ENCODE measurements at regions not wholly inside any gene's neighbourhood (a gene's known extent, or its start where the extent isn't known, plus 50 kb on each side); places are given as distances from the start of the nearest gene placed in this dataset.

DNA sequence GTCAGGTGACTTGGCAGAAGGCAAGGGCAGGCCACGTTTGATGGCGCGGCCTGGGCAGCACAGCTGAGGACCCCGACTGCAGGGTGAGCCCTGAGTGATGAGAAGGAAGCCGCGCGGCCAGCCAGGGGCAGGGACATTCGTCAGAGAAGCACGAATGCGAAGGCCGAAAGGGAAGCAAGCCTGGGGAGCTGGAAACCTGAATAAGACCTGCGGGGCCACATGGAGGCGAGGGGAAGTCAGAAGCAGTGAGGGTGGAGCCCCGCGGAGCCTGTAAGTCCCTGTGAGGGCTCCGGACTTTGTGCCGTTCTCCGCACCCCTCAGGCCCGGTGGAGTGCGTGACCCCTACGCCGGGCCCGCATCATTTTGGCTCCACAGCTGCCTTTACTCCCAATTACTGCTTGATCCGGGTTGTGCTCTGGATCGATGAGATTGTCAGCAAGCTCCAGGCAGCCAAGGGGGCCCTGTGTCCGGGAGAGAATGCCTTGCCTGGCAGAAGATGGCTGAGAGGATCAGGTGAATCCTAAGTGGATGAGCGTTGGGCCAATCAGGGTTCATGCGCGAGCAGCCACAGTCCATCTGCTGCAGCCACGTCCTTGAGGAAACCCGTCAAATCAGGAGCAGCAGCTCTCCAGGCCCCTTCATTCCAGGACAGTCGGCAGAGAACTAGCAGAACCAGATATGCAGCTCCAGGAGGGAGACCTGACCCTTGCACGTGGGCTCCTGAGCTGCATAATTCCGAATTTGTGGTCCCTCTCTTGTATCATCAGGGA, 293.3 kb upstream of the SHH start:
- Histone ChIP-seq H3K4me3 (ENCODE audit: low read length) (no peak overlapping the region), H3K4me1 (ENCODE audit: control insufficient read depth, insufficient read depth, low read length) (no peaks in the 10 kb centered on the region), H3K36me3 (ENCODE audit: control insufficient read depth, insufficient read depth, low read length) (no peaks in the 10 kb centered on the region), H3K27me3 (ENCODE audit: control insufficient read depth, insufficient read depth, low read length) (no peaks in the 10 kb centered on the region), H3K27ac (ENCODE audit: low read length) (no peak overlapping the region), H3K9me3 (replicated peaks; ENCODE audit: control insufficient read depth, low read depth, low read length) (no peaks in the 10 kb centered on the region)
- 76% methylated on average over 31 of the region's 34 CpGs for WGBS (ENCODE audit: insufficient coverage)
- no peak for DNase-seq

DNA sequence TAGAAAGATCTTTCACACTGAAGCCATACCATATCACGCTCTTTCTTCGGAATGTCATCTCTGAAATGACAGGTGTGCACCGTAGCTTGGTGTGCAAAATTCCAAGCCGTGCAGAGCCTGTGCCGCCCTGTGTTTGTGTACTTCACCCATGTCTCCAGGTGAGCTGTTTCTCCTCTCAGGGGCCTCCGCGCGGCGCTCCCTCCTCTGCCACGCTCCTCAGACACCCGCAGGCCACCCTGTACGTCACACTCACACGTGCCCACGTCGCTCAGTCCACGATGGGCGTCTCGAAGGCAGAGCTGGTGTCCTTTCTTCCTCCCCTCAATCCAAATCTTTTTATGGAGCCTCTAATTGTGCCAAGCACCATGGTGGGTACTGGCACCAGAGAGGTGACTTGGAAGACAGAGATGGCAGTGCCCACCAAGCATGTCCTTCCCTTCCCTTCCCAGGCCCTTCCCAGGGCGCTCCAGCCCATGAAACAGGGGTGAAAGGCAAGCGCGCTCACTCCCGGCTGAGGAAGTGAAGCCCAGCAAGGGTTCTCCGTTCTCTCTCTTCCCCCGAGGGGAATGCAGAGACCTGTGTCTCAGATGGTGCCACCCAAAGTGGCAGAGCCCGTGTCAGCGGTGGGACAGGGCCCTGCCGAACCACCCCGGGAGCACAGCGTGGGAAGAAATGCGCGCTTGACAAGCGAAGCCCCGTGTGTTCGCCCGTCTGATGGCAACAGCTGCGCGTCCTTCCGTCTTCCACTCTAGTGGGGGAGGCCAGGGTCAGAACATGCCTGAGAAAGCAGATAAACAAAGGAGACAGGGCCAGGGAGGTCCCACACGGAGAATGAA, 292.5 kb upstream of the SHH start:
- Histone ChIP-seq H3K27ac (ENCODE audit: low read length) (no peak overlapping the region), H3K4me3 (ENCODE audit: low read length) (no peak overlapping the region), H3K36me3 (ENCODE audit: control insufficient read depth, insufficient read depth, low read length) (no peaks in the 10 kb centered on the region), H3K27me3 (ENCODE audit: control insufficient read depth, insufficient read depth, low read length) (no peaks in the 10 kb centered on the region), H3K4me1 (ENCODE audit: control insufficient read depth, insufficient read depth, low read length) (no peaks in the 10 kb centered on the region), H3K9me3 (replicated peaks; ENCODE audit: control insufficient read depth, low read depth, low read length) (no peaks in the 10 kb centered on the region)
- WGBS (ENCODE audit: insufficient coverage) = 88% methylated on average over 33 of the region's 39 CpGs
- no peak for DNase-seq

DNA sequence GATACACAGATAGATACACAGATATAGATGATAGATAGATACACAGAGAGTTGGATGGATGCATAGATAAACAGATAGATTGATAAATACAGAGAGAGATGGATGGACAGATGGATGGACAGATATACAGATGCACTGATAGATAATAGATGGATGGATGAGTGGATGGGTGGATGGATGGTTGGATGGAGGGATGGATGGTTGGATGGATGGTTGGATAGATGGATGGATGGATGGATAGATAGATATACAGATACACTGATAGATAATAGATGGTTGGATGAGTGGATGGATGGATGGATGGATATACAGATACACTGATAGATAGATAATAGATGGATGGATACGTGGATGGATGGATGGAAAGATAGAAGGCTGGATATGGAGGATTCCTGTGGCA, 290.0 kb upstream of the SHH start:
- Histone ChIP-seq H3K27ac (ENCODE audit: low read length) (no peak overlapping the region), H3K9me3 (replicated peaks; ENCODE audit: control insufficient read depth, low read depth, low read length) (no peaks in the 10 kb centered on the region), H3K4me1 (ENCODE audit: control insufficient read depth, insufficient read depth, low read length) (no peaks in the 10 kb centered on the region), H3K27me3 (ENCODE audit: control insufficient read depth, insufficient read depth, low read length) (peaks cover 1% of the 10 kb centered on the region), H3K4me3 (ENCODE audit: low read length) (no peak overlapping the region), H3K36me3 (ENCODE audit: control insufficient read depth, insufficient read depth, low read length) (no peaks in the 10 kb centered on the region)
- no peak for DNase-seq
- WGBS (ENCODE audit: insufficient coverage) = 60% methylated on average over 1 of the region's 1 CpG

DNA sequence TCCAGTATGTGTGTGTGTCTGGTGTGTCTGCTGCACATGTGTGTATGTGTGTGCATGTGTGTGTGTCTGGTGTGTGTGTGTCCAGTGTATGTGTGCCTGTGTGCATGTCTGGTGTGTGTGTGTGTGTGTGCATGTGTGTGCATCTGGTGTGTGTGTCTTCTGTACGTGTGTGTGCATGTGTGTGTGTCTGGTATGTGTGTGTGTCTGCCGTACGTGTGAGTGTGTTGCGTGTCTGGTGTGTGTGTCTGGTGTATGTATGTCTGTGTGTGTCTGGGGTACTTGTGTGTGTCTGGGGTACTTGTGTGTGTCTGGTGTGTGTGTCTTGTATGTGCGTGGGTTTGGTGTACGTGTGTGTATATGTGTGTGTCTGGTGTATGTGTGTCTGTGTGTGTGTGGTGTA, 289.1 kb upstream of the SHH start:
- no peaks in the 10 kb centered on the region for H3K4me1 ChIP-seq (ENCODE audit: control insufficient read depth, insufficient read depth, low read length)
- peaks cover 3% of the 10 kb centered on the region for H3K27me3 ChIP-seq (ENCODE audit: control insufficient read depth, insufficient read depth, low read length)
- 91% methylated on average over 6 of the region's 6 CpGs for WGBS (ENCODE audit: insufficient coverage)

DNA sequence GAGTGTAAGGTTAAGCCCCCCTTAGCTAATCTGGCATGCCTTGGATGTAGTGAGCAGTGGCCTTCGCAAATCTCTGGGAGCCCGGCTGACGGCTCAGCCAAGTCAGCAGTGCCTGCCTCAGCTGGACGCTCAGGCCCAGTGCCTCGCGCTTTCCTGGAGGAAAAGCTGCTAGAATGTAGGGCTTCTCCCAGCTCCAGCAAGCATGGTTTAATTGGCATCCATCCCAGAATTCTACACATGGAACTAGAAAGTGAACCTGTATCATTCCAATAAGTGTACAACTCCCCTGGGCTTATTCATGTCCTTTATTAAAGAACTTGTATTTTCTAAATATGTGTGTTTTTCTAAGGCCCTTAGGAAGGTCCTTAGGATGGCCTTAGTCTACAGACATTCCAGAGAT, 287.8 kb upstream of the SHH start:
- DNase-seq = peak; percentile 30
- Histone ChIP-seq H3K4me1 (ENCODE audit: control insufficient read depth, insufficient read depth, low read length) (no peaks in the 10 kb centered on the region), H3K4me3 (ENCODE audit: low read length) (no peak overlapping the region), H3K36me3 (ENCODE audit: control insufficient read depth, insufficient read depth, low read length) (no peaks in the 10 kb centered on the region), H3K27me3 (ENCODE audit: control insufficient read depth, insufficient read depth, low read length) (peaks cover 3% of the 10 kb centered on the region), H3K9me3 (replicated peaks; ENCODE audit: control insufficient read depth, low read depth, low read length) (no peaks in the 10 kb centered on the region), H3K27ac (ENCODE audit: low read length) (no peak overlapping the region)
- WGBS (ENCODE audit: insufficient coverage) = 6% methylated on average over 5 of the region's 6 CpGs

More for the DNA sequence above, 289.1 kb upstream of the SHH start:
- H3K9me3 ChIP-seq (replicated peaks; ENCODE audit: control insufficient read depth, low read depth, low read length) = no peaks in the 10 kb centered on the region
- H3K27ac ChIP-seq (ENCODE audit: low read length) = no peak overlapping the region
- no peaks in the 10 kb centered on the region for H3K36me3 ChIP-seq (ENCODE audit: control insufficient read depth, insufficient read depth, low read length)
- no peak overlapping the region for H3K4me3 ChIP-seq (ENCODE audit: low read length)
- no peak for DNase-seq

DNA sequence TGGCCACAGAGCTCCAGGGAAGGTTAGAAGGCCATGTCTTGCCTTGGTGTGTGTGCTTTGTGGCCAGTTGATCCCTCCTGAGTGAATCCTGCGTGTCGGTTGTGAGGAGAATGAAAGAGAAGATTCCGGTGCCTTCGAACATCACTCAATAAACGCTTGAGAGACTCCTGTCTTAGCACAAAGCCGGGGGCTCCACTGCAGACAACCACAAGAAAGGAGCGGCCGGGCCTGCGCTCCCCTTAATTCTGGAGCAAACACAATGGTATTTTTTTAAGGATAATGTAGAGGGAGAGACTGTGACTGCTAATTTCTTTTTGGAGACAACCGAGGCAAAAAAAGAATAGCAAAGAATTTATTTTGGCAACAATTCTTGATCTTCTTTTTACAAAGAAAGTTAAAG, 286.8 kb upstream of the SHH start:
- peaks cover 3% of the 10 kb centered on the region for H3K27me3 ChIP-seq (ENCODE audit: control insufficient read depth, insufficient read depth, low read length)
- DNase-seq = no peak
- H3K9me3 ChIP-seq (replicated peaks; ENCODE audit: control insufficient read depth, low read depth, low read length) = no peaks in the 10 kb centered on the region
- H3K4me3 ChIP-seq (ENCODE audit: low read length) = no peak overlapping the region
- H3K36me3 ChIP-seq (ENCODE audit: control insufficient read depth, insufficient read depth, low read length) = no peaks in the 10 kb centered on the region
- WGBS (ENCODE audit: insufficient coverage) = 81% methylated on average over 7 of the region's 10 CpGs
- H3K27ac ChIP-seq (ENCODE audit: low read length) = no peak overlapping the region
- H3K4me1 ChIP-seq (ENCODE audit: control insufficient read depth, insufficient read depth, low read length) = no peaks in the 10 kb centered on the region

DNA sequence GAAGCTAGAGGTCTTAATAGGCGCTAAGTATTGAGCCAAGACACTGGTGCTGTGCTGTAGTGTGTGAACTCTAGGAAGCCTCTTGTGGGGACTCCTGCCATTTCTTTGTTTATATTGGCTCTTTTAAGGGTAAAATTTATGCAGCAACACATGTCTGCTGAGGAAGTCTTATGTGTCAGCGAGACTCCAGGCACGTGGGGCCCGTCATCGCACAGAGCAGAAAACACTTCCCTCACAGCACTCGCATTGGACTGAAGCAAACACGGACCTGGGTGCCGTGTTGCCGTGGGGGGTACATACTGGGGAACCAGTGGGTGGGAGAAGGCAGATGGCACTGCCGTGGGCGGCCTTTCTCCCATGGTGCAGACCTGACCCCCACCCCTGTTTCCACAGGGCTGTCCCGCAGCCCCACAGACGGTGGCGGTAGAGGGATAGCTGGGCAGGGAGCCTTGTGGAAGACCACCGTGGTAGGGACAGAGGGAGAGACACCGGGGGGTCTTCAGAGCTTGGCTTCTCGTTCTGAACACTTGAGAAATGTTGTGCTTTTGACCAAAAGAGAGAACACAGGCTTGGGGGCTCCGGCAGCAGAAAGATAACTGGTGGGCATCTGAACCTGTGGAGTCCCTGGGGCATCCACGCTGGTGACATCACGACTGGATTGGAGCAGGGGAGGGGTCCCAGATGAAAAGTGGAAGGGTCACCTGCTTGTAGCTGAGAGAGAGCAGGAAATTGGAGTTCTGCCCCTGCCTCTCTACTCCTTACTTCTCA, 284.7 kb upstream of the SHH start:
- H3K4me1 ChIP-seq (ENCODE audit: control insufficient read depth, insufficient read depth, low read length) = no peaks in the 10 kb centered on the region
- no peaks in the 10 kb centered on the region for H3K36me3 ChIP-seq (ENCODE audit: control insufficient read depth, insufficient read depth, low read length)
- H3K27me3 ChIP-seq (ENCODE audit: control insufficient read depth, insufficient read depth, low read length) = peaks cover 3% of the 10 kb centered on the region
- H3K4me3 ChIP-seq (ENCODE audit: low read length) = no peak overlapping the region
- H3K9me3 ChIP-seq (replicated peaks; ENCODE audit: control insufficient read depth, low read depth, low read length) = no peaks in the 10 kb centered on the region
- no peak overlapping the region for H3K27ac ChIP-seq (ENCODE audit: low read length)
- WGBS (ENCODE audit: insufficient coverage) = 73% methylated on average over 10 of the region's 20 CpGs
- peak; percentile 25 for DNase-seq

DNA sequence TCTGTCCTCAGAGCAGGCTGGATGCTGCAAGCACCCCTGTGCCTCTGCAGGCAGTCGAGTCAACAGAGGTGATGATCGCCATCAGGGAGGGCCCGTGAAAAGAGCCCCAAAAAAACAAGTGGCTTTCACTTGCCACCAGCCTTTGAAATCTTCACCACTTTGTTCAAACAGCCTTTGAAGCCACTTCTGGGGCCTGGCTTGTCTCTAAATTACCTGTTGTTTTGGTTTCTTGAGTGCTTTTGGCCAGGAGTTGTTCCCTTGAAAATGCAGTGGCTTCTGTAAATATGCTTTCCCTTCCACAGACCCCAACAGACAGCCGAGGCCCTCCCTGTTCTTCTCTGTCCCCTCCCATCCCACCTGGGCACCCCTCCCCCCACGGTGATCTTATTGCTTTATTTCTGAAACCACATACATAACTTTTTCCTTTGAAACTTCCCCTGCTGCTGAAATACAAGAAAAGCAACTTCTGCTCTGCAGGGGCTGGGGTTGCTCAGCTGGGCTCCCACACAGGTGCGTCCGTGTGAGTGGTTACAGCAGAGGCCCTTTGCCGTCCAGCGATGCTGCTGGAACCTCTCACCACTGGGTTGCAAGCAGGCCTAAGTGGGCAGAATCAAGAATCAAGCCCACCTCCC, 283.8 kb upstream of the SHH start:
- no peak overlapping the region for H3K4me3 ChIP-seq (ENCODE audit: low read length)
- 40% methylated on average over 7 of the region's 9 CpGs for WGBS (ENCODE audit: insufficient coverage)

DNA sequence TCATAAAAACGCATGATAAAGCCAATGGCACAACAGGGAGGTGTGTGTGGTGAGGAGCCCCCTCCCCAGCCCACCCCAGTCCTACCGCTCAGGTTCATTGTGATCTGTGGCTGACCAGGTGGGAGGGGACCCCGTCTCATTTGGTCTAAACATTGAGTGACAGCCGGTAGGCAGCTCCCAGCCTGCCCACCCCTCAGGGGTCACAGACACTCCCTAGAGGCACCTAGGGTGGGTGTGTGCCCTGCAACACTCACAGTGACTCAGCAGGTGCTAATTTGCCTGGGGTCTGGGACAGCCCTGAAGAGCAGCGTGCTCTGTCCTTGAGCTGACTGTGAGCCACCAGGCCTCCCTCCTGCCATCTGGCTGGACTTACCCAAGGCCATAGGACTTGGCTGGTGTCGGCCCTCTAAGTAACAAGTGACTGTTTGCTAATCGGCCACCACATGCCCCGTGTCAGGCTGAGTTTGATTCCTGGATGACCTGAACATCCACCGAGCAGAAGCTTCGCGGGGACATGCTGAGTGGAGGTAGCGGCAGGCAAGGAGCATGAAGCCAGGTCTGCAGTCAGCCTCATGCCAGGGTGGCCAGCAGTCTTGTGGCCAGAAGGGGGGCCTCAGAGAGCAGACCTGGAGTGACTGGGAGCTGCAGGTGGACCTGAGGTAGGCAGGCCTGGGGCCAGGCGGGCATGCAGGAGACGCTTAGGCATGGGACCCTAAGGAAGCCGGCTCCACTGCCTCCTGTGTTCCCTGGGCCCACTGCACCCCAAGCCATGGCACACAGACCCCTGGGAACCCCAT, 282.3 kb upstream of the SHH start:
- no peak for DNase-seq
- WGBS (ENCODE audit: insufficient coverage) = 88% methylated on average over 13 of the region's 15 CpGs
- H3K27ac ChIP-seq (ENCODE audit: low read length) = no peak overlapping the region

More for the DNA sequence above, 283.8 kb upstream of the SHH start:
- no peak for DNase-seq
- Histone ChIP-seq H3K9me3 (replicated peaks; ENCODE audit: control insufficient read depth, low read depth, low read length) (no peaks in the 10 kb centered on the region), H3K4me1 (ENCODE audit: control insufficient read depth, insufficient read depth, low read length) (no peaks in the 10 kb centered on the region), H3K36me3 (ENCODE audit: control insufficient read depth, insufficient read depth, low read length) (no peaks in the 10 kb centered on the region), H3K27ac (ENCODE audit: low read length) (no peak overlapping the region), H3K27me3 (ENCODE audit: control insufficient read depth, insufficient read depth, low read length) (peaks cover 3% of the 10 kb centered on the region)

More for the DNA sequence above, 282.3 kb upstream of the SHH start:
- H3K9me3 ChIP-seq (replicated peaks; ENCODE audit: control insufficient read depth, low read depth, low read length) = no peaks in the 10 kb centered on the region
- H3K36me3 ChIP-seq (ENCODE audit: control insufficient read depth, insufficient read depth, low read length) = no peaks in the 10 kb centered on the region
- peaks cover 3% of the 10 kb centered on the region for H3K27me3 ChIP-seq (ENCODE audit: control insufficient read depth, insufficient read depth, low read length)
- H3K4me3 ChIP-seq (ENCODE audit: low read length) = no peak overlapping the region
- no peaks in the 10 kb centered on the region for H3K4me1 ChIP-seq (ENCODE audit: control insufficient read depth, insufficient read depth, low read length)
